ENCODE measurements at regions not wholly inside any gene's neighbourhood (a gene's known extent, or its start where the extent isn't known, plus 50 kb on each side); places are given as distances from the start of the nearest gene placed in this dataset.

- no peaks in the 10 kb centered on the region for H3K9me3 ChIP-seq (ENCODE audit: control insufficient read depth, insufficient read depth, low read length)
- H3K27ac ChIP-seq (ENCODE audit: low read depth, low read length), result no peak overlapping the region
- DNase-seq (ENCODE audit: low read depth in 4 of 6, low spot score in 6 of 6), result no peak
- H3K4me1 ChIP-seq (ENCODE audit: control insufficient read depth, insufficient read depth, low read length), result peaks cover 3% of the 10 kb centered on the region
- H3K36me3 ChIP-seq (ENCODE audit: control insufficient read depth, insufficient read depth, low read length), result no peaks in the 10 kb centered on the region
- no peaks in the 10 kb centered on the region for H3K27me3 ChIP-seq (ENCODE audit: control insufficient read depth, insufficient read depth, low read length)
- WGBS (ENCODE audit: insufficient coverage), result 77% methylated on average over 2 of the region's 3 CpGs
- no peak overlapping the region for H3K4me3 ChIP-seq (ENCODE audit: low read depth, low read length)
These were observed 306.6 kb upstream of the SOX11 start for GRCh38 chr2:5385596-5385995.

- WGBS (ENCODE audit: insufficient coverage), result no CpG with 5 or more reads among the region's 2 CpGs
- H3K9me3 ChIP-seq (ENCODE audit: control insufficient read depth, insufficient read depth, low read length), result no peaks in the 10 kb centered on the region
These were observed 304.8 kb upstream of the SOX11 start for GRCh38 chr2:5387406-5387805.

GRCh38 chr2:5389740-5390139, 302.4 kb upstream of the SOX11 start:
- WGBS (ENCODE audit: insufficient coverage), result 77% methylated on average over 2 of the region's 5 CpGs
- Histone ChIP-seq H3K27me3 (ENCODE audit: control insufficient read depth, insufficient read depth, low read length) (no peaks in the 10 kb centered on the region), H3K36me3 (ENCODE audit: control insufficient read depth, insufficient read depth, low read length) (no peaks in the 10 kb centered on the region), H3K9me3 (ENCODE audit: control insufficient read depth, insufficient read depth, low read length) (no peaks in the 10 kb centered on the region), H3K27ac (ENCODE audit: low read depth, low read length) (no peak overlapping the region), H3K4me3 (ENCODE audit: low read depth, low read length) (no peak overlapping the region), H3K4me1 (ENCODE audit: control insufficient read depth, insufficient read depth, low read length) (peaks cover 7% of the 10 kb centered on the region)
- no peak for DNase-seq (ENCODE audit: low read depth in 4 of 6, low spot score in 6 of 6)

More at GRCh38 chr2:5387406-5387805, 304.8 kb upstream of the SOX11 start:
- H3K27me3 ChIP-seq (ENCODE audit: control insufficient read depth, insufficient read depth, low read length), result no peaks in the 10 kb centered on the region
- DNase-seq (ENCODE audit: low read depth in 4 of 6, low spot score in 6 of 6), result no peak
- no peaks in the 10 kb centered on the region for H3K36me3 ChIP-seq (ENCODE audit: control insufficient read depth, insufficient read depth, low read length)
- H3K4me1 ChIP-seq (ENCODE audit: control insufficient read depth, insufficient read depth, low read length), result peaks cover 7% of the 10 kb centered on the region
- H3K4me3 ChIP-seq (ENCODE audit: low read depth, low read length), result no peak overlapping the region
- no peak overlapping the region for H3K27ac ChIP-seq (ENCODE audit: low read depth, low read length)

- peak in 2 of 6 donors; percentile 78 to 81 for DNase-seq (ENCODE audit: low read depth in 4 of 6, low spot score in 6 of 6)
- WGBS (ENCODE audit: insufficient coverage), result 43% methylated on average over 2 of the region's 5 CpGs
These were observed 300.8 kb upstream of the SOX11 start for GRCh38 chr2:5391362-5391761.

GRCh38 chr2:5392658-5393057, 299.5 kb upstream of the SOX11 start:
- peaks cover 7% of the 10 kb centered on the region for H3K4me1 ChIP-seq (ENCODE audit: control insufficient read depth, insufficient read depth, low read length)
- H3K27me3 ChIP-seq (ENCODE audit: control insufficient read depth, insufficient read depth, low read length), result no peaks in the 10 kb centered on the region
- no peaks in the 10 kb centered on the region for H3K36me3 ChIP-seq (ENCODE audit: control insufficient read depth, insufficient read depth, low read length)
- DNase-seq (ENCODE audit: low read depth in 4 of 6, low spot score in 6 of 6), result no peak
- H3K9me3 ChIP-seq (ENCODE audit: control insufficient read depth, insufficient read depth, low read length), result no peaks in the 10 kb centered on the region
- no peak overlapping the region for H3K27ac ChIP-seq (ENCODE audit: low read depth, low read length)
- WGBS (ENCODE audit: insufficient coverage), result 97% methylated on average over 3 of the region's 4 CpGs
- no peak overlapping the region for H3K4me3 ChIP-seq (ENCODE audit: low read depth, low read length)

More at GRCh38 chr2:5391362-5391761, 300.8 kb upstream of the SOX11 start:
- Histone ChIP-seq H3K4me1 (ENCODE audit: control insufficient read depth, insufficient read depth, low read length) (peaks cover 7% of the 10 kb centered on the region), H3K4me3 (ENCODE audit: low read depth, low read length) (no peak overlapping the region), H3K36me3 (ENCODE audit: control insufficient read depth, insufficient read depth, low read length) (no peaks in the 10 kb centered on the region), H3K27me3 (ENCODE audit: control insufficient read depth, insufficient read depth, low read length) (no peaks in the 10 kb centered on the region), H3K27ac (ENCODE audit: low read depth, low read length) (no peak overlapping the region), H3K9me3 (ENCODE audit: control insufficient read depth, insufficient read depth, low read length) (no peaks in the 10 kb centered on the region)

- Histone ChIP-seq H3K9me3 (ENCODE audit: control insufficient read depth, insufficient read depth, low read length) (no peaks in the 10 kb centered on the region), H3K27ac (ENCODE audit: low read depth, low read length) (no peak overlapping the region), H3K36me3 (ENCODE audit: control insufficient read depth, insufficient read depth, low read length) (no peaks in the 10 kb centered on the region), H3K27me3 (ENCODE audit: control insufficient read depth, insufficient read depth, low read length) (no peaks in the 10 kb centered on the region), H3K4me1 (ENCODE audit: control insufficient read depth, insufficient read depth, low read length) (peaks cover 7% of the 10 kb centered on the region), H3K4me3 (ENCODE audit: low read depth, low read length) (no peak overlapping the region)
- WGBS (ENCODE audit: insufficient coverage), result no CpG with 5 or more reads among the region's 2 CpGs
- DNase-seq (ENCODE audit: low read depth in 4 of 6, low spot score in 6 of 6), result no peak
These were observed 298.7 kb upstream of the SOX11 start for GRCh38 chr2:5393474-5393873.

- Histone ChIP-seq H3K27ac (ENCODE audit: low read depth, low read length) (no peak overlapping the region), H3K4me1 (ENCODE audit: control insufficient read depth, insufficient read depth, low read length) (peaks cover 7% of the 10 kb centered on the region), H3K27me3 (ENCODE audit: control insufficient read depth, insufficient read depth, low read length) (no peaks in the 10 kb centered on the region), H3K36me3 (ENCODE audit: control insufficient read depth, insufficient read depth, low read length) (no peaks in the 10 kb centered on the region), H3K9me3 (ENCODE audit: control insufficient read depth, insufficient read depth, low read length) (no peaks in the 10 kb centered on the region), H3K4me3 (ENCODE audit: low read depth, low read length) (no peak overlapping the region)
- WGBS (ENCODE audit: insufficient coverage), result no CpG with 5 or more reads among the region's 5 CpGs
- no peak for DNase-seq (ENCODE audit: low read depth in 4 of 6, low spot score in 6 of 6)
These were observed 298.0 kb upstream of the SOX11 start for GRCh38 chr2:5394223-5394622.

- H3K27me3 ChIP-seq (ENCODE audit: control insufficient read depth, insufficient read depth, low read length), result no peaks in the 10 kb centered on the region
- WGBS (ENCODE audit: insufficient coverage), result 86% methylated on average over 7 of the region's 9 CpGs
- H3K9me3 ChIP-seq (ENCODE audit: control insufficient read depth, insufficient read depth, low read length), result no peaks in the 10 kb centered on the region
- H3K36me3 ChIP-seq (ENCODE audit: control insufficient read depth, insufficient read depth, low read length), result no peaks in the 10 kb centered on the region
- H3K27ac ChIP-seq (ENCODE audit: low read depth, low read length), result no peak overlapping the region
- no peaks in the 10 kb centered on the region for H3K4me1 ChIP-seq (ENCODE audit: control insufficient read depth, insufficient read depth, low read length)
- no peak for DNase-seq (ENCODE audit: low read depth in 4 of 6, low spot score in 6 of 6)
- no peak overlapping the region for H3K4me3 ChIP-seq (ENCODE audit: low read depth, low read length)
These were observed 291.0 kb upstream of the SOX11 start for GRCh38 chr2:5401115-5401657.

- 90% methylated on average over 2 of the region's 6 CpGs for WGBS (ENCODE audit: insufficient coverage)
- no peaks in the 10 kb centered on the region for H3K36me3 ChIP-seq (ENCODE audit: control insufficient read depth, insufficient read depth, low read length)
- no peaks in the 10 kb centered on the region for H3K9me3 ChIP-seq (ENCODE audit: control insufficient read depth, insufficient read depth, low read length)
- peak in 1 of 6 donors; percentile 39 for DNase-seq (ENCODE audit: low read depth in 4 of 6, low spot score in 6 of 6)
- no peak overlapping the region for H3K27ac ChIP-seq (ENCODE audit: low read depth, low read length)
- no peak overlapping the region for H3K4me3 ChIP-seq (ENCODE audit: low read depth, low read length)
- no peaks in the 10 kb centered on the region for H3K27me3 ChIP-seq (ENCODE audit: control insufficient read depth, insufficient read depth, low read length)
- H3K4me1 ChIP-seq (ENCODE audit: control insufficient read depth, insufficient read depth, low read length), result no peaks in the 10 kb centered on the region
These were observed 288.8 kb upstream of the SOX11 start for GRCh38 chr2:5403392-5403791.

- Histone ChIP-seq H3K27ac (ENCODE audit: low read depth, low read length) (peak overlapping the region; percentile 0), H3K9me3 (ENCODE audit: control insufficient read depth, insufficient read depth, low read length) (no peaks in the 10 kb centered on the region), H3K36me3 (ENCODE audit: control insufficient read depth, insufficient read depth, low read length) (no peaks in the 10 kb centered on the region), H3K4me1 (ENCODE audit: control insufficient read depth, insufficient read depth, low read length) (peaks cover 5% of the 10 kb centered on the region), H3K4me3 (ENCODE audit: low read depth, low read length) (no peak overlapping the region), H3K27me3 (ENCODE audit: control insufficient read depth, insufficient read depth, low read length) (no peaks in the 10 kb centered on the region)
- 33% methylated on average over 3 of the region's 10 CpGs for WGBS (ENCODE audit: insufficient coverage)
- peak in 4 of 6 donors; percentile 27 to 95 (median 64) for DNase-seq (ENCODE audit: low read depth in 4 of 6, low spot score in 6 of 6)
These were observed 282.2 kb upstream of the SOX11 start for GRCh38 chr2:5409898-5410381.
